DMS153 (cell line): ENCODE measurements at regions not wholly inside any gene's neighbourhood (a gene's known extent, or its start where the extent isn't known, plus 50 kb on each side); places are given as distances from the start of the nearest gene placed in this dataset.

Experiments
- DNase-seq: peaks from one replicate; lab custom pipeline; 2025; lab: John Stamatoyannopoulos, UW

DNA sequence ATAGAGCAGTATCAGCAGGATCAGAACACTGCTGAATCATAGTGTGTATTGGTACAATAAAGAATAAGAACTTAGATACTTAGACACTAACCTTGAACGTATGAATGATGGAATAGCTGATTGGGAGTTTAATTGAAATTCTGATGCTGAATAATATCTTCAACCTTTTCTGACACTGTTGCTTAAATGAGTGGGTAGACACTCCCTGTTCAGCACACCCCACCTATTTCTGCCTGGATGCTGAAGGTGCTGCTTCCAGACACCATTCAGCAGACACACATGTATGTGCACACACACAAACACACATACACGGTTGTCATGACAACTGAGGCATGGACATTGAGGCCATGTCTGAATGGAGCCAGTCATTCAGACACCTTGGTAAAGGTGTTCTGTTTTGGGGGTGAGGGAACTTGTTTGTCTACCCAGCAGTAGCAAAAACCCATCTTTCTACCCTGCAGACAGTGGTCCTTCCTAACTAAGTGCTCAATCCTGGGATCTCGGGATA lies 54.3 kb downstream of the TMEM215 start:
- DNase-seq, result no peak

DNA sequence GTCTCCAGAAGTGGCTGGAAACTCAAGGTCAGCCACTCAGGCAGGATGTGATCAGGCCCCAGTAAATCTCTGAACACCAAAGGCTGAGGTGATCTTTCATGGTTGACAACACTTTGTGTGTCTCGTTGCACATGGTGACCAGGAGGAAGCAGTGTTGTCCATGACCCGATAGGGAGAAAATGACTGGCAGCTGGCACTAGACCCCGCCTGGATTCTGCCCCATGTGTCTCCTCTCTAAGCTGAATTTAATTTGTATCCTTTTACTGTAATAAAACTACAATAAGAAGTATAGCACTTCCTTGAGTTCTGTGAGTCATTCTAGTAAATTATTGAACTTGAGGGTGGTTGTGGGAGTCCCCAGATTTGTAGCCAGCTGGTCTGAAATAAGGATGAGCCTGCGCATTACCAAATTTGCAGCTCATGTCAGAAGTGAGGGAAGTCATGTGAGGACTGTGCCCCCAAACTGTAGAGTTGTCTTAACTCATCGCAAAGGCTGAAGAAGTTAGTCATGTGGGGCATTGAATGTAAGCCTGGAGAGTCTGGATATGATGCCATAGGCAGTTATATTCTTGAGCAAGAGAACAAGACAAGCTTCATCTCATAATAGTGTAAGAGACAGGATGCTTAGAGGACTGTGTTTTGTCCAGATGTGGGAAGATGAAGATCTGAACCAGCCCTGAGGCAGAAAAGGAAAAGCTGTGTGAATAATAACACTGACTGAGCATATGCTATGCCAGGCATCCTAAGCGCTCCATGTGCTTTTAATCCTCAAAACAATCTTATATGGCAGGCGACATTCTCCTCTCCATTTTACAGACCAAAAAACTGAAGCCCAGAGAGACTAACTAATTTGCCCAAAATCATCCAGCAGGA lies 55.9 kb downstream of the TMEM215 start:
- no peak for DNase-seq

DNA sequence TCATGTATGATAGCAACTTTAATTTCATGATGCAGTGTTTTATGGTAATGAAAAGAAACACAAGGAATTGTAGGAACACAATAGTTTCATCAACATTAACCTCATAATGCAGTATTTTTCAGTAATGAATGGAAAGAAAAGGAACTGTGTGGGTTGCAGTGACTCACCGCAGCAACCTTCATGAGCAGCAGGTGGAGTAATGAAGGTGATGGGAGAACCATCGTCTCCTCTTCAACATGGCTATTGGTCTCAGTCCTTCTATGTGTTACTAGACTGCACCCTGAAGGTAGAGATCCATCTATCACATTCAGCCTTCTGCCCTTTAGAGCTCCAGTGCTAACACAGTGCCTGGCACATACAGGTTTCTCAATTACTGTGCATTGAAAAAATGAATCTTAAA lies 58.0 kb downstream of the TMEM215 start:
- DNase-seq, result no peak

DNA sequence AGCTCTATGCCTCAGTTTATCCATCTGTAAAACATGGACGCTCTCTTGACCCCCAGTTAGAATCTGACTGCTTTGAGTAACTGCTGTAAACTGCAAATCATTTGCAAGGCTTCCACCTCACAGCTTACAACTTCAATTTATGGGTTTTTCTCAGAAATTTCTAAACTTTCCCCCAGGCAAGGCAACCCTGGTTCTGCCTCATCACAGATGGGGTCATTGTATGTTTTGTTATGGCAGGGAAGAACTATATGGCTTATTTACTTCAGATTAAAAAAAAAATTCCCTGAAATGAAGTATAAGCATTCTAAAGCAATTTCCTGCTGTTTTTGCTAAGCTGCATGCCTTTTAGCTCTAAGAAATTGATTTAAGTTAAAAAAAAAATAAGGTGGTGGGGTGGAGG lies 60.0 kb downstream of the TMEM215 start:
- DNase-seq, result no peak

DNA sequence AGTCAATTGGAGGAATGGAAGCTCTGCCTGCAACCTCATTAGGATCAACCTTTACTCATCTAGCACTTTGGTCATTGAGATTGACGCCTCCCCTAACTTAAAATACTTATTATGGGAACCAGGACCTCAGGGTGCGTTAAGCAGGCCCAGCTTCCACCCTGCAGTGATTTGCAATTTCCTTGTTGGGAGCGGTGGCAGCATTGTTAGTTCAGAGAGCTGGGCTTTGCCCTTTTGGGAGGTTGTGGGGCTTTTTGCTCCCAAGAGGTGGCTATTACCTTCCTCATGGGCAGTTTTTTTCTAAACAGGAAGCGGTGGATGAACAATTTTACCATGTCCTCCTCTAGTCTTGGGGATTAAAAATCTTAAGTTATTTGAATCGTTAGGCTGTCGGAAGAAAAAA lies 60.9 kb downstream of the TMEM215 start:
- DNase-seq, result no peak

DNA sequence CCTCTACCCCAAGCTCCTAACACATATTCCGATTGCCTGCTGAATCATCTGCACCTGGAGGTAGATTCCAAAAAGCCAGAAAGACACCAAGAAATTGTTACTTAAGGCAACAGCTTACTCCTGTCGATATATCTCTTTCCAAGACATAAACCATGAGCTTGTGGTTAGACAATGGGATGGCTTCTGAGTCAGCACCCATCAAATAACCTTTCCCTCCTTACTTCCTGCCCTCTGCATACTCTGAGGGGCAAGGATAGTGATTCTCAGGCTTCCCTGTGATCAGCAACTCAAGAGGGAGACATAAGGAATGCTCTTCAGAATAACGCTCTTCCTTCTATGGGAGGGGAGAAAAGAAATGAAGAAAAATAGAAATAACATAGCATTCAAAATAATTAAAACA lies 70.9 kb downstream of the TMEM215 start:
- no peak for DNase-seq

DNA sequence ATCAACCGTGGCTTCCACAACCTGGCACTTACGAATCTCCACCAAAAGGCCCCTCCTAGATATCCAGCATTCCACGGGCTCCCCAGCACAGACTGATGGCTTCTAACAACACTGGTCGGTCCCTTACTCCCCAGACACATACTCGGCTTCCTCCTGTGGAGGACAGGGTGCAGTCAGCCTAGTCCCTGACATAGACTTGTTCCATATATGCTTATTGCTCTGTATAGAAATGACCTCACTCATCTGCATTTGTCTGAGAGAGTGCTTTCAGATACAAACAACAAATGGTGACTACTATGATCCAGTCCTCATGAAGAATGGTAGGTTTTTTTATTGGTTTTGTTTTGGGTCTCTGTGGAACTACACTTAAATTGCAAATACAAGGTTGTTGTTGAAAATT lies 72.4 kb downstream of the TMEM215 start:
- DNase-seq, result no peak

DNA sequence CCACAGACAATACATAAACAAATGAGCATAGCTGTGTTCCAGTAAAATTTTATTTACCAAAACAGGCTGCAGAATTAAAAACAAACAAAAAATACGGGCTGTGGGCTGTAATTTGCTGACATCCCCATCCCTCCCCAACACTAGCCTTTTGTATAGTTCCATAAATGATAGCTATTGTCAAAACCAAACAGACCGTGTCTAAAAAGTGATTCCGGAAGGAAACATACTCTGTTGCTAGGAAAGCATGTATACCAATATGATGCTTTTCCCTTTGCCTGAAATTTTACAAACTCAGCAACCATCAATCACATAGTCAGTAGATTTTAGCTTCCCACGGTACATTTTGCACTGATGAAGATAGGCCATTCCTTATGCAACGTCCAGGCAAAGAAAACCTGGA lies 80.0 kb downstream of the TMEM215 start:
- DNase-seq, result no peak

DNA sequence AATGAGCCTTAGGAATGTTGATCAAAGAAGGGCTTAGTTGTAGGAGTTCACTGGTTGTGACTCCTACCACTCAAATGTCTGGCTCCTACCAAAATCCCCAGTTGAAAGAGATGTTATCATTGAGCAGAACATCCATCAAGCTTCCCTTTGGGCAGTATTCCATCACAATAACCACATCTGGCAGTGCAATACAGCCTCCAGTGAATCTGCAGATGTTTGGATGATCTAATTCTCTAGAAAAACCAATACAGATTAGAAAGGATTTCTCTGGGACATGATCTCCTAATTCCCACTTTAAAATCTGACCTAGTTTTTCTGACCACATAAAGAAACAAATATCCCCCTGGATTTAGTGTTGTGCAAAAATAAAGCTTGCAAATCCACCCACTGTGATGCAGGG lies 81.6 kb downstream of the TMEM215 start:
- no peak for DNase-seq

DNA sequence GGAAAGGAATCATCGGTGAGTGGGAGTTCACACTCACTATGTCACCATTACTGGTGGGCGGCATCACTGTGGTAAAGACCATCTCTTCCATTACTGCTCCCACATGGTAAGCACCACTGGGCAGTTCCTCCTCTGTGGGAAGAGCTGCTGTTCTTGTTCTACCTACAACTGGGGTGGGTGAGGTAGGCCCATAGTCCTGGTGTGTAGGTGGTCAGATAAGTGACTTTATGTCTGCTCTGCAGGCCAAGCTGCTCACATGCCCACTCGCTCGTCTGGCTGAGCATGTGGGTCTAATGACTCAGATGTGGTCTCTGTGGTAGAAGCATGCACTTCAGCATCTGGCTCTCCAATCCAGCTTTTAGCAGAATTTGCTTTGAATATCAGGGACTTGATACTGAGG lies 82.9 kb downstream of the TMEM215 start:
- DNase-seq, result no peak

DNA sequence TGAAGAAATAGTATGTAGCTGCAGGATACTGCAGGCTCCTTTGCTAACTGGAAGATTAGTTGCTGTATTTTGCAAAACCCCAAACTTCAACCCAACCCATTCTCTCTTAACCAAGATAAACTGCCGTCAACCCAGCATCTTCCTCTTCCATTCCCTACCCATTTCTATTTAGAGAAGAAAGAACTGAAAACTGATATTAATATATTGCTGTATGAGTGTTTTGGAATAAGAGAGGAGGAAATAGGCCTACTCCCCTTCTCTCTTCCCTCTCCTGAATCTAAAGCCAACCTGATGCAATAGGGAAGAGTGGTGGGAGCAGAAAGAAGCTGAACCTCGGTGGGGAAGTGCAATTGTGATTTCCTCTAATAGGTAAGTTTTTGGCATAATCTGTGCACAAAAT lies 83.7 kb downstream of the TMEM215 start:
- DNase-seq, result no peak

DNA sequence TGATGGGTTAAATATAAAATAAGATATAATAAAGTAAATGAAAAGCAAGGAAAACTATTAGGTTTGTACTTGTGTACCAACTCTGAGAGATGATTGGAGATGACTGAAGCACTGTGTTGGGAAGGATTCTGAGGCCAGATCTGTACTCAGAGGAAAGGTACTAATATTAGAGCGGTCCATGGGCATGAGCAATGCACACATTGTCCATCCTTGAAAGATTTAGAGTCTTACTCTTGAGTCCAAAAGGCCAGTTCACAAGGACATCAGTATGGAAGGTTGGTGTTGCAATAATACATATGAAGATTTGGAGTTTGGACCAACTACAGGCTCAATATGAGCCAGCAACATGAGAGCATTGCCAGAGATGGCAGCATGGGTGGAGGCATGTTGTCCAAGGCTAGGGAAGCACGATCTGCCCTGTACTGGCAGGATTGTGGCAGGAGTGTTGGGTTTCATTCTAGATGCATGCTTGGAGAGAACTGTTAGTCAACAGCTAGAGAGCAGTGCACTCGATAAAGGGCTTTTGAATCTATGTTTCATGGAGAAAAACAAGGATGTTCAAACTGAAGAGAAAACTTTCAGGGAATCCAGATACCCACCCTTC lies 84.4 kb downstream of the TMEM215 start:
- DNase-seq, result no peak

DNA sequence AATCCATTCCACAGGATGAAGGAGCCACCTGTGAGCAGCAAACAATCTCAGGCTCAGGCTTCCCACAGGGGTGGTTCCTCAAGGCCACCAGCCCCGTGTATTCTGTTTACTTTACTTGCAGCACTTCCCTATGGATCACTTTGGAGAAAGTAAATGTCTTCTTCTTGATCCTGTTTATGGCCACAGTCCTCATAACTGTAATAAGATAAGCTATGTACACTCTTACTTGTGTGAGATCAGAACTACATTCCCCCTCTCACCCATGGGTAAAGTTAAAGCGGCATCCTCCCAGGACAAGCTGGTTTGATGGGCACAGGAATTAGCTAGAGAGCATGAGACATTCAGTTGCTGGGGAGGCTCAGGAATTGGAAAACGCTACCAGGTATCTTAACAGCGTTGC lies 86.1 kb downstream of the TMEM215 start:
- DNase-seq, result no peak

DNA sequence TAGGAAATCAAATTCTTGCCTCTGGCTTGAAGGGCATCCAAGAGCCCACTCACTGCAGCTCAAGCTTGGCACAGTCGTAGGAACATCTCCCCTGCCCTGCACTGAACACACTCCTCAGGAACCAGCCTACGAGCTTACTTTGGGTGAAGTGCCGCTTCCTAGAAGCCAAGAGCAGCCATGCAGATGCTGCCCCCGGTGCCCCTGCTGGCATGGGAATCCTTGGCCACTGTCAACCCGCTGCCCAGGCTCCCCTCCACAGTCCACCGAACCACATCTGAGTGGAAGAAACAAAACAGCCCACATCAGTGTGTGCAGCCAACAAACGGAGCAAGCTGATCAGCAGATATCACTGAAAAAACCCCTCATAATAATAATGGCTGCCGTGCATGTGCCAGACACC lies 89.8 kb downstream of the TMEM215 start:
- no peak for DNase-seq

DNA sequence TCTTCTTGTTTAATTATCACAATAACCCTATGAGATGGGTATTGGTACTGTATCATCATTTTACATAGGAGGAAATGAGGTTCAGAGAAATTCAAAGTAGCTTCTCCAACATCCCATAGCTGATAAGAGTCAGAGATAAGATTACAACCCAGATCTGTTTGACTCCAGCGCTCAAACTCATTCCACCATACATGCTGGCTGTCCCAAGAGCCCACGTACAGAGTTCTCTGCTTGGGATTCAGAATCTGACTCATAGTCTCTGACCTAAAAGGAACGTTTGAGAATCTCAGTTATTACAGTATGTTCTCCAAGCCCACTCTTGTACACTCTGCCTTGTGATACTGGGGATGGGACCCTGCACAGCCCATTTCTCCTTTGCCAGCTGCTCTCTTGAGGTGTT lies 90.2 kb downstream of the TMEM215 start:
- no peak for DNase-seq

DNA sequence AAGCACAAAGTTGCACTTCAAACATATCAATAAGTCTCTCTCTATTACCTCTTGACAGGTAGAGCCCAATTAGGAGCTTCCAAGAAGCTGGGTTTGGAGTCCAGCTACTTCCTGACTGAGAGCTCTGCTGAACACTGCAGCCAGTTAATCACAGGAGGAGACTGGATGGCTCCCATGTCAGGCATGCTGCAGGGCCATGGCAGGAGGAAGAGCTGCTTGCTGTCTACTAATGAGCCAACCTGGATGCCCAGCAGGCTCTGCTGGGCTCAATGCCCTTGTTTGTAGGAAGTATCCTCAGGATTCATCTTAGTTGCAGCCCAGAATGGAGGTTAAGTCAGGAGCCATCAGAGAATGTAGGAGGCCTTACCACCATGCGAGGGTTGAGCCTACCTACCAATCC lies 91.9 kb downstream of the TMEM215 start:
- DNase-seq, result no peak

DNA sequence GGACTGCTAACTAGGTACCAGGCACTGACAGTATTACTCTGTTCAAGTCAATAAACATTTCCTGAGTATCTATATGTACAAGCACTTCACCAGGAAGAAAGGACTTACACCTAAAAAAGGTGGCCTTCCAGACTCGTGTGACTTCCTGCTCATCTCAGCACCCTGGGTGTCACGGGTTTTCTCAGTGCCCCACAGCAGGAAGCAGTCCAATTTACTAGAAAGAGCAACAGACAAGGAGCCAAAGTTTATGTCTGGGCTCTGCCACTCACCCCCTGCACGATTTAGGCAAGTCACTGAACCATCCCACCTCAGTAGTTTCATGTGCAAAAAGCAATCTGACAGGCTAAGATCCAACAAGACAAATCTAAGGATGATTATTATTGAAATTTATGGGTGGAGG lies 92.4 kb downstream of the TMEM215 start:
- DNase-seq, result no peak

DNA sequence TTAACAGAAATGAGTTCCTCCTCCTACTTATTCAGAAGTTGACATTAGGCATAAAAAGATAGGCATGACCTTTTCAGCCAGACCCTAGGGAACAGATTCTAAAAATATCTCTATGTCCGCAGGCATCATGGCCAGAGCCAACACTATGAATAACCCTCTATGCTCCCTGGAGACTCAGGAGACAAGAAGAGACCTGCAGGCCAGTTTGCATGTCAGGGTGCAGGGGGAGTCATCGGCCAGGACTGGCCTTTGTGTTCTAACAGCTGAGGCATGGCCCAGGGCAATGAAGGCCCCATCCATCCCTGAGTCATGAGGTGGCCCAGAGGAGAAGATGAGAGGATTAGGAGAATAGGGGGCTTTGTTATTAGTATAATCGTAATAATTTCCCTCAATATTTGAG lies 93.8 kb downstream of the TMEM215 start:
- no peak for DNase-seq

DNA sequence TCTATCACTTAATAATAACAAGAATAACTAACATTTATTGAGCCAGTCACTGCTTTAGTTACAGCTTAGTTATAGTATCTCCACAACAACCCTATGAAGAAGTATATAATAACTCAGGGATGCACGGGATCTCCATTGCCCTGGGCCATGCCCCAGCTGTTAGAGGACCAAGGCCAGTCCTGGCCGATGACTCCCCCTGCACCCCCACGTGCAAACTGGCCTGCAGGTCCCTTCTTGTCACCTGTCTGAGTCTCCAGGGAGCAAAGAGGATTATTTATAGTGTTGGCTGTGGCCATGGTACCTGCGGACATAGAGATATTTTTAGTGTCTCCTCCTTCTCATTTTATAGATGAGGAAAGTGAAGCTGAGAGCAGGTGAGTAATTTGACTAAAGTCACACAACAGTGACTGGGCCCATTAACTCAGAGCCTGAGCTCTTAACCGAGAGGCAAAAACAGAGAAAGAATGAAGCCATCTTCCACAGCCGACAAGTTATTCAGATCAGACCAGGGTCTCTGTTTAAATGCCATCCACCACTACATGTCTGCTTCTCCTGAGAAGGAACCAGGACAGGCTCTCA lies 94.4 kb downstream of the TMEM215 start:
- no peak for DNase-seq

DNA sequence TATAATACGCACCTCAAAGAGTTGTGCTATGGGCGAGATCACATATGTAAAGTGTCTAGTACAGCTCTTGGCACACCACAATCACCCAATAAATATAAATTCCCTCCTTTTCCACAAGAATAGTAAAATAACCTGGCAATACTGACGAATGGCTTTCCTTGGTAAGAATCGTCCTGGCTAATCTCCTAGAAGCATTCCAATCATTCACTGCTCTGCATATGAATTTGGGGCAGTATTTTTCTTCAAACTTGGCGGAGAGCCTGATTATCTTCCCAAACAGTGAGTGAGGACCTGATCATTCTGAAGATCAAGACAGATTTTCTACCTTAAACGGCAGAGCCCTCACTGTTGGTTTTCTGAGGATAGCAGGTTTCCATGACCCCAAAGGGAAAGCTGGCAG lies 96.0 kb downstream of the TMEM215 start:
- DNase-seq, result no peak

DNA sequence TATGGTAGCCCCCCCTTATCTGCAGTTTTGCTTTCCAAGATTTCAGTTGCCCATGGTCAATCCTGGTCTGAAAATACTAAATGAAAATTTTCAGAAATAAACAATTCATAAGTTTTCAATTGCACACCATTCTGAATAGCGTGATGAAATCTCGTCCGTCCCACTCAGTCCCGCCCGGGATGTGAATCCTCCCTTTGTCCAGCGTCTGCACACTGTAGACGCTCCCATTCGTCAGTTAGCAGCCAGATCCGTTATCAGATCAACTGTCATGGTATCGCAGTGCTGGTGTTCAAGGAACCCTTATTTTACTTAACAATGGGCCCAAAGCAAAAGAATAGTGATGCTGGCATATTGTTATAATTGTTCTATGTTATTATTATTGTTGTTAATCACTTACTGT lies 98.6 kb downstream of the TMEM215 start:
- DNase-seq, result no peak

DNA sequence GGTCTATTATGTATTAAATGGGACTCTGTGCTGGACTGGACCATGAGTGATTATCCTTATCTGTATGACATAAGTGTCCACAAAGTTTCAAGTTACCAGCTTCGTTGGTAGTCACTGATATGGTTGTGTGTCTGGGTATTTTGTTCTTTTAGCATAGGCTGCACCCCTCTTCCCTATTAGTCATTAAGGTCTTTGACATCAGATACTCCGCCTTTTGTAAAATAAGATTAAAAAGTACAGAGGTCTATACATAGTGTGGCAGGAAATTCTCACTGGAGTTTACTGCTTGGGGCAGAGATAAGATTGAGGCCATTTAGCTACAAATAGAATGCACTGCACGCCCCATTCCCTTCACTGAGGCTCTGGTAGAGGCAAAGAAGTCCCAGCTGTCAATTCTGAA lies 99.4 kb downstream of the TMEM215 start:
- DNase-seq, result no peak

DNA sequence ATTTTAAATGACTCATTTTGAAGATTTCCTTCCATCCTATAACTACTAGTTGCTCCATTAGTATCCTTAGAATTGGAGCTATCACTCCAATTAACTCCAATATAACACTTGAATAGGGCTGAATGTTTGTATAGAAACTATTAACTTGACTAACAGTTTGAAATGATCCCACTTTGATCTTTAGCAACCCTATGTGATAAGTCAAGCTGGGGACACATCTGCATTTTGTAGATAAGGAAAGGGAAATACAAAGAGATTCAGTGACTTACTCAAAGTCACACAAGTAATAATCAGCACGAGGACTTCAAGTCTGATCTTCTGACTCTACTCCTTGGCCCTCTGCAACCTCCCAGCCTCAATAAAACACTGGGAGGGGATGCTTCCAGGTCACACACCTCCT lies 101.1 kb downstream of the TMEM215 start:
- no peak for DNase-seq
